ENCODE measurements at regions not wholly inside any gene's neighbourhood (a gene's known extent, or its start where the extent isn't known, plus 50 kb on each side); places are given as distances from the start of the nearest gene placed in this dataset.
"Not testable (repeated sequence)": the region's sequence is repeated elsewhere in the genome, so short reads cannot be mapped to it uniquely, and the experiment has no call there.

- no peak for DNase-seq (ENCODE audit: low read depth)
Observed at GRCh38 chr5:101647861-101648260, 648.2 kb downstream of the SLCO4C1 start.

- DNase-seq (ENCODE audit: low read depth) = no peak
Observed at GRCh38 chr5:101643794-101644193, 652.3 kb downstream of the SLCO4C1 start.

- no peak for DNase-seq (ENCODE audit: low read depth)
Observed at GRCh38 chr5:101637599-101637998, 658.5 kb downstream of the SLCO4C1 start.

GRCh38 chr5:101627770-101628169 lies 668.3 kb downstream of the SLCO4C1 start:
- DNase-seq (ENCODE audit: low read depth) = not testable (repeated sequence)

GRCh38 chr5:101626572-101626971 lies 669.5 kb downstream of the SLCO4C1 start:
- DNase-seq (ENCODE audit: low read depth) = no peak

- DNase-seq (ENCODE audit: low read depth) = no peak
Observed at GRCh38 chr5:101611039-101611438, 685.0 kb downstream of the SLCO4C1 start.

GRCh38 chr5:101608322-101608721 lies 687.8 kb downstream of the SLCO4C1 start:
- no peak for DNase-seq (ENCODE audit: low read depth)

GRCh38 chr5:101605700-101606099 lies 690.4 kb downstream of the SLCO4C1 start:
- no peak for DNase-seq (ENCODE audit: low read depth)

- no peak for DNase-seq (ENCODE audit: low read depth)
Observed at GRCh38 chr5:101600614-101601013, 695.5 kb downstream of the SLCO4C1 start.

- DNase-seq (ENCODE audit: low read depth) = no peak
Observed at GRCh38 chr5:101590384-101590783, 687.3 kb upstream of the ST8SIA4 start.

- no peak for DNase-seq (ENCODE audit: low read depth)
Observed at GRCh38 chr5:101585366-101585765, 682.3 kb upstream of the ST8SIA4 start.

GRCh38 chr5:101580591-101580990 lies 677.5 kb upstream of the ST8SIA4 start:
- DNase-seq (ENCODE audit: low read depth) = no peak

GRCh38 chr5:101574017-101574416 lies 670.9 kb upstream of the ST8SIA4 start:
- no peak for DNase-seq (ENCODE audit: low read depth)

- no peak for DNase-seq (ENCODE audit: low read depth)
Observed at GRCh38 chr5:101561018-101561417, 657.9 kb upstream of the ST8SIA4 start.

- no peak for DNase-seq (ENCODE audit: low read depth)
Observed at GRCh38 chr5:101543780-101544179, 640.7 kb upstream of the ST8SIA4 start.

- no peak for DNase-seq (ENCODE audit: low read depth)
Observed at GRCh38 chr5:101539315-101539714, 636.2 kb upstream of the ST8SIA4 start.

- no peak for DNase-seq (ENCODE audit: low read depth)
Observed at GRCh38 chr5:101535626-101536025, 632.5 kb upstream of the ST8SIA4 start.

GRCh38 chr5:101534491-101535110 lies 631.5 kb upstream of the ST8SIA4 start:
- DNase-seq (ENCODE audit: low read depth) = no peak

GRCh38 chr5:101532430-101532829 lies 629.3 kb upstream of the ST8SIA4 start:
- DNase-seq (ENCODE audit: low read depth) = no peak

- no peak for DNase-seq (ENCODE audit: low read depth)
Observed at GRCh38 chr5:101531026-101531425, 627.9 kb upstream of the ST8SIA4 start.

- DNase-seq (ENCODE audit: low read depth) = not testable (repeated sequence)
Observed at GRCh38 chr5:101529094-101529493, 626.0 kb upstream of the ST8SIA4 start.

- no peak for DNase-seq (ENCODE audit: low read depth)
Observed at GRCh38 chr5:101520417-101520816, 617.3 kb upstream of the ST8SIA4 start.

GRCh38 chr5:101517795-101518194 lies 614.7 kb upstream of the ST8SIA4 start:
- no peak for DNase-seq (ENCODE audit: low read depth)

- DNase-seq (ENCODE audit: low read depth) = no peak
Observed at GRCh38 chr5:101515721-101516120, 612.6 kb upstream of the ST8SIA4 start.
